Panc1 (cell line): ENCODE measurements at regions not wholly inside any gene's neighbourhood (a gene's known extent, or its start where the extent isn't known, plus 50 kb on each side); places are given as distances from the start of the nearest gene placed in this dataset.
"Not testable (repeated sequence)": the region's sequence is repeated elsewhere in the genome, so short reads cannot be mapped to it uniquely, and the experiment has no call there.

Source experiments
- POLR2AphosphoS5 ChIP-seq: IDR thresholded peaks from 2 replicates; pipeline ENCODE4 v1.6.1; 2012; ENCODE audit warnings: mild to moderate bottlenecking, low read depth, low read length, moderate library complexity
- SIN3A ChIP-seq: IDR thresholded peaks from 2 replicates; pipeline ENCODE4 v1.6.1; 2012; ENCODE audit warnings: low read depth, mild to moderate bottlenecking, low read length, moderate library complexity, borderline replicate concordance; ENCODE audit not compliant: insufficient read depth
- TCF7L2 ChIP-seq: IDR thresholded peaks from 2 replicates; pipeline ENCODE4 v1.6.1; 2011; ENCODE audit warnings: mild to moderate bottlenecking, low read depth, low read length, inconsistent platforms
- TF ChIP-seq, protein P1 (sequence below): fragments of 450-650 bp; IDR thresholded peaks from 2 replicates; pipeline ENCODE4 v1.5.1; 2017; ENCODE audit warnings: mild to moderate bottlenecking
- TF ChIP-seq, protein P2 (sequence below), 2 experiments: IDR thresholded peaks; 2 replicates each; pipeline ENCODE4 v1.6.1; 2011 to 2012; ENCODE audit warnings: low read depth in 2 of 2, control low read depth in 1 of 2, low read length in 1 of 2, mild to moderate bottlenecking in 1 of 2, moderate library complexity in 1 of 2; ENCODE audit not compliant: insufficient read depth in 1 of 2

DNA sequence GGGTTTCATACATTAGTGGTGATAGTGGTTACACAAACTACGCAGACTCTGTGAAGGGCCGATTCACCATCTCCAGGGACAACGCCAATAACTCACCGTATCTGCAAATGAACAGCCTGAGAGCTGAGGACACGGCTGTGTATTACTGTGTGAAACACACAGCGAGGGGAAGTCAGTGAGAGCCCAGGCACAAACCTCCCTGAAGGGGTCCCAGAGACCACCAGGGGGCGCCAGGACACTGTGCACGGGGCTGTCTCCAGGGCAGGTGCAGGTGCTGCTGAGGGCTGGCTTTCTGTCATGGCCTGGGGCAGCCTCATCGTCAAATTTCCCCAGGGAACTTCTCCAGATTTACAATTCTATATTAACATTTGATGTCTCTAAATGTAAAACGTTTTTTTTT, 184.6 kb upstream of the TP53TG3C start:
- not testable (repeated sequence) for TF ChIP-seq POLR2AphosphoS5, SIN3A, TCF7L2
- TF ChIP-seq, protein P1, sequence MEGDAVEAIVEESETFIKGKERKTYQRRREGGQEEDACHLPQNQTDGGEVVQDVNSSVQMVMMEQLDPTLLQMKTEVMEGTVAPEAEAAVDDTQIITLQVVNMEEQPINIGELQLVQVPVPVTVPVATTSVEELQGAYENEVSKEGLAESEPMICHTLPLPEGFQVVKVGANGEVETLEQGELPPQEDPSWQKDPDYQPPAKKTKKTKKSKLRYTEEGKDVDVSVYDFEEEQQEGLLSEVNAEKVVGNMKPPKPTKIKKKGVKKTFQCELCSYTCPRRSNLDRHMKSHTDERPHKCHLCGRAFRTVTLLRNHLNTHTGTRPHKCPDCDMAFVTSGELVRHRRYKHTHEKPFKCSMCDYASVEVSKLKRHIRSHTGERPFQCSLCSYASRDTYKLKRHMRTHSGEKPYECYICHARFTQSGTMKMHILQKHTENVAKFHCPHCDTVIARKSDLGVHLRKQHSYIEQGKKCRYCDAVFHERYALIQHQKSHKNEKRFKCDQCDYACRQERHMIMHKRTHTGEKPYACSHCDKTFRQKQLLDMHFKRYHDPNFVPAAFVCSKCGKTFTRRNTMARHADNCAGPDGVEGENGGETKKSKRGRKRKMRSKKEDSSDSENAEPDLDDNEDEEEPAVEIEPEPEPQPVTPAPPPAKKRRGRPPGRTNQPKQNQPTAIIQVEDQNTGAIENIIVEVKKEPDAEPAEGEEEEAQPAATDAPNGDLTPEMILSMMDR, result not testable (repeated sequence)
- TF ChIP-seq, protein P2, sequence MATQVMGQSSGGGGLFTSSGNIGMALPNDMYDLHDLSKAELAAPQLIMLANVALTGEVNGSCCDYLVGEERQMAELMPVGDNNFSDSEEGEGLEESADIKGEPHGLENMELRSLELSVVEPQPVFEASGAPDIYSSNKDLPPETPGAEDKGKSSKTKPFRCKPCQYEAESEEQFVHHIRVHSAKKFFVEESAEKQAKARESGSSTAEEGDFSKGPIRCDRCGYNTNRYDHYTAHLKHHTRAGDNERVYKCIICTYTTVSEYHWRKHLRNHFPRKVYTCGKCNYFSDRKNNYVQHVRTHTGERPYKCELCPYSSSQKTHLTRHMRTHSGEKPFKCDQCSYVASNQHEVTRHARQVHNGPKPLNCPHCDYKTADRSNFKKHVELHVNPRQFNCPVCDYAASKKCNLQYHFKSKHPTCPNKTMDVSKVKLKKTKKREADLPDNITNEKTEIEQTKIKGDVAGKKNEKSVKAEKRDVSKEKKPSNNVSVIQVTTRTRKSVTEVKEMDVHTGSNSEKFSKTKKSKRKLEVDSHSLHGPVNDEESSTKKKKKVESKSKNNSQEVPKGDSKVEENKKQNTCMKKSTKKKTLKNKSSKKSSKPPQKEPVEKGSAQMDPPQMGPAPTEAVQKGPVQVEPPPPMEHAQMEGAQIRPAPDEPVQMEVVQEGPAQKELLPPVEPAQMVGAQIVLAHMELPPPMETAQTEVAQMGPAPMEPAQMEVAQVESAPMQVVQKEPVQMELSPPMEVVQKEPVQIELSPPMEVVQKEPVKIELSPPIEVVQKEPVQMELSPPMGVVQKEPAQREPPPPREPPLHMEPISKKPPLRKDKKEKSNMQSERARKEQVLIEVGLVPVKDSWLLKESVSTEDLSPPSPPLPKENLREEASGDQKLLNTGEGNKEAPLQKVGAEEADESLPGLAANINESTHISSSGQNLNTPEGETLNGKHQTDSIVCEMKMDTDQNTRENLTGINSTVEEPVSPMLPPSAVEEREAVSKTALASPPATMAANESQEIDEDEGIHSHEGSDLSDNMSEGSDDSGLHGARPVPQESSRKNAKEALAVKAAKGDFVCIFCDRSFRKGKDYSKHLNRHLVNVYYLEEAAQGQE (IDR thresholded peaks at IDR 0.05; ENCODE audit: insufficient read depth in 1 of 2, low read depth in 2 of 2, low read length in 1 of 2), result not testable (repeated sequence)
